Pons (tissue), 1 donor: ENCODE measurements at regions not wholly inside any gene's neighbourhood (a gene's known extent, or its start where the extent isn't known, plus 50 kb on each side); places are given as distances from the start of the nearest gene placed in this dataset.
"Not testable (repeated sequence)": the region's sequence is repeated elsewhere in the genome, so short reads cannot be mapped to it uniquely, and the experiment has no call there.

Experiments used
- DNase-seq: peaks from one replicate; pipeline ENCODE4 v3.0.0-alpha.2; 2016; ENCODE audit warnings: low spot score

GRCh38 chr20:51188941-51189340 lies 166.0 kb upstream of the KCNG1 start:
- no peak for DNase-seq

- no peak for DNase-seq
Measured at GRCh38 chr20:51187261-51187660, 164.4 kb upstream of the KCNG1 start.

- DNase-seq, result no peak
Measured at GRCh38 chr20:51185861-51186260, 163.0 kb upstream of the KCNG1 start.

- no peak for DNase-seq
Measured at GRCh38 chr20:51185277-51185676, 162.4 kb upstream of the KCNG1 start.

GRCh38 chr20:51184289-51184688 lies 161.4 kb upstream of the KCNG1 start:
- DNase-seq, result no peak

GRCh38 chr20:51183451-51183850 lies 160.5 kb upstream of the KCNG1 start:
- no peak for DNase-seq

GRCh38 chr20:51182571-51182970 lies 159.7 kb upstream of the KCNG1 start:
- DNase-seq, result peak; percentile 79

GRCh38 chr20:51178153-51178552 lies 155.2 kb upstream of the KCNG1 start:
- no peak for DNase-seq

- DNase-seq, result no peak
Measured at GRCh38 chr20:51176876-51177275, 154.0 kb upstream of the KCNG1 start.

- no peak for DNase-seq
Measured at GRCh38 chr20:51176446-51176845, 153.5 kb upstream of the KCNG1 start.

- no peak for DNase-seq
Measured at GRCh38 chr20:51175724-51176123, 152.8 kb upstream of the KCNG1 start.

- DNase-seq, result no peak
Measured at GRCh38 chr20:51175156-51175555, 152.2 kb upstream of the KCNG1 start.

- no peak for DNase-seq
Measured at GRCh38 chr20:51174536-51174935, 151.6 kb upstream of the KCNG1 start.

- no peak for DNase-seq
Measured at GRCh38 chr20:51172558-51173428, 149.9 kb upstream of the KCNG1 start.

- no peak for DNase-seq
Measured at GRCh38 chr20:51171141-51171540, 148.2 kb upstream of the KCNG1 start.

GRCh38 chr20:51169813-51170212 lies 146.9 kb upstream of the KCNG1 start:
- DNase-seq, result no peak

- DNase-seq, result not testable (repeated sequence)
Measured at GRCh38 chr20:51167911-51168310, 145.0 kb upstream of the KCNG1 start.

- no peak for DNase-seq
Measured at GRCh38 chr20:51166489-51166888, 143.6 kb upstream of the KCNG1 start.

- no peak for DNase-seq
Measured at GRCh38 chr20:51165131-51165530, 142.2 kb upstream of the KCNG1 start.

- DNase-seq, result no peak
Measured at GRCh38 chr20:51164731-51165130, 141.8 kb upstream of the KCNG1 start.

GRCh38 chr20:51163996-51164600 lies 141.2 kb upstream of the KCNG1 start:
- no peak for DNase-seq

- DNase-seq, result no peak
Measured at GRCh38 chr20:51162015-51162414, 139.1 kb upstream of the KCNG1 start.

GRCh38 chr20:51160821-51161220 lies 137.9 kb upstream of the KCNG1 start:
- DNase-seq, result no peak

GRCh38 chr20:51159981-51160380 lies 137.1 kb upstream of the KCNG1 start:
- DNase-seq, result no peak
